ENCODE measurements at regions not wholly inside any gene's neighbourhood (a gene's known extent, or its start where the extent isn't known, plus 50 kb on each side); places are given as distances from the start of the nearest gene placed in this dataset.
A peak's percentile ranks its signal among the peaks of the same experiment; 100 is the strongest.

GRCh38 chr20:63089051-63089907 lies 82.5 kb upstream of the BHLHE23 start:
- Histone ChIP-seq H3K27ac (no peak overlapping the region), H3K27me3 (ENCODE audit: insufficient read depth in 3 of 3, low read length in 2 of 3) (peaks cover 0 to 92% (median 23%) of the 10 kb centered on the region in 3 donors), H3K36me3 (ENCODE audit: insufficient read depth in 1 of 2, low read depth in 1 of 2) (no peaks in the 10 kb centered on the region), H3K9me3 (no peaks in the 10 kb centered on the region), H3K4me1 (no peaks in the 10 kb centered on the region), H3K4me3 (no peak overlapping the region)
- intact Hi-C loops (cut with DNase I): no loop called here
- WGBS, 3 donors: 74 to 79% (median 79%) methylated on average over 37 of the region's 37 CpGs
- peak in 1 of 2 donors; percentile 39 for DNase-seq
- TF ChIP-seq CTCF (IDR thresholded peaks at IDR 0.05): no peak
- no peak for ATAC-seq

- H3K9me3 ChIP-seq: no peaks in the 10 kb centered on the region
- WGBS, 3 donors: 77 to 81% (median 78%) methylated on average over 32 of the region's 32 CpGs
- no peak for DNase-seq
- no peaks in the 10 kb centered on the region for H3K36me3 ChIP-seq (ENCODE audit: insufficient read depth in 1 of 2, low read depth in 1 of 2)
- peaks cover 0 to 95% (median 30%) of the 10 kb centered on the region in 3 donors for H3K27me3 ChIP-seq (ENCODE audit: insufficient read depth in 3 of 3, low read length in 2 of 3)
- no peak for ATAC-seq
- H3K27ac ChIP-seq: no peak overlapping the region
- no peak for TF ChIP-seq CTCF (IDR thresholded peaks at IDR 0.05)
- no peaks in the 10 kb centered on the region for H3K4me1 ChIP-seq
- no peak overlapping the region for H3K4me3 ChIP-seq
- intact Hi-C loops (cut with DNase I): no loop called here
These were observed 81.3 kb upstream of the BHLHE23 start for GRCh38 chr20:63087872-63088680.

- peaks cover 0 to 94% (median 27%) of the 10 kb centered on the region in 3 donors for H3K27me3 ChIP-seq (ENCODE audit: insufficient read depth in 3 of 3, low read length in 2 of 3)
- 68 to 70% (median 68%) methylated on average over 29 of the region's 29 CpGs for WGBS, 3 donors
These were observed 80.6 kb upstream of the BHLHE23 start for GRCh38 chr20:63087236-63087871.

More at GRCh38 chr20:63087236-63087871, 80.6 kb upstream of the BHLHE23 start:
- Histone ChIP-seq H3K9me3 (no peaks in the 10 kb centered on the region), H3K27ac (no peak overlapping the region), H3K4me1 (no peaks in the 10 kb centered on the region), H3K36me3 (ENCODE audit: insufficient read depth in 1 of 2, low read depth in 1 of 2) (no peaks in the 10 kb centered on the region), H3K4me3 (no peak overlapping the region)
- intact Hi-C loops (cut with DNase I): no loop called here
- DNase-seq (peak in 1 of 2 donors; percentile 49), ATAC-seq (no peak)
- TF ChIP-seq CTCF (IDR thresholded peaks at IDR 0.05): no peak
